WTC11 (cell line): ENCODE measurements at regions not wholly inside any gene's neighbourhood (a gene's known extent, or its start where the extent isn't known, plus 50 kb on each side); places are given as distances from the start of the nearest gene placed in this dataset.

Experiments
- ATAC-seq: fragments of 200-7000 bp; cut with Tn5 transposase; 2 replicates; pipeline ENCODE4 v1.10.0; 2021; ENCODE audit warnings: mild to moderate bottlenecking, moderate library complexity
- CTCF ChIA-PET: fragments of 300-600 bp; sonication (Branson Sonifier 250); formaldehyde crosslinking; loops from one replicate; lab custom pipeline; 2021; ENCODE audit warnings: antibody characterized with exemption; lab: Charles Lee
- POLR2A ChIA-PET: fragments of 350-600 bp; sonication (Branson Sonifier 250); formaldehyde crosslinking; loops from one replicate; lab custom pipeline; 2021; ENCODE audit warnings: antibody characterized with exemption; lab: Charles Lee
- DNase-seq: peaks from one replicate; pipeline ENCODE4 v3.0.0; 2021; ENCODE audit warnings: low spot score
- H3K27ac Mint-ChIP-seq: 2 replicates; pipeline ENCODE4 v1.8.0; 2021; ENCODE audit warnings: mixed read lengths
- H3K27me3 Mint-ChIP-seq: 2 replicates; pipeline ENCODE4 v1.8.0; 2021; ENCODE audit warnings: low read depth, mild to moderate bottlenecking, moderate library complexity, mixed read lengths
- H3K36me3 Mint-ChIP-seq: 2 replicates; pipeline ENCODE4 v1.8.0; 2021; ENCODE audit warnings: mixed read lengths
- H3K4me1 Mint-ChIP-seq: 2 replicates; pipeline ENCODE4 v1.8.0; 2022; ENCODE audit warnings: mixed read lengths
- H3K4me3 Mint-ChIP-seq: 2 replicates; pipeline ENCODE4 v1.8.0; 2021; ENCODE audit warnings: mild to moderate bottlenecking, moderate library complexity, mixed read lengths
- H3K9me3 Mint-ChIP-seq: 2 replicates; pipeline ENCODE4 v1.8.0; 2021; ENCODE audit warnings: mixed read lengths
- ARID4B ChIP-seq: sonication (generic); formaldehyde crosslinking; IDR thresholded peaks from 2 replicates; pipeline ENCODE4 v1.8.0; 2023; ENCODE audit warnings: missing genetic modification reagents, mild to moderate bottlenecking, borderline replicate concordance
- ATF1 ChIP-seq: sonication (generic); formaldehyde crosslinking; IDR thresholded peaks from 2 replicates; pipeline ENCODE4 v1.8.1; 2023; ENCODE audit warnings: mild to moderate bottlenecking, moderate library complexity, missing genetic modification reagents
- ATF3 ChIP-seq: sonication (generic); formaldehyde crosslinking; conservative IDR thresholded peaks from 2 replicates; pipeline ENCODE4 v1.8.1; 2022; ENCODE audit warnings: mild to moderate bottlenecking, missing genetic modification reagents
- CREM ChIP-seq: sonication (generic); formaldehyde crosslinking; IDR thresholded peaks from 2 replicates; pipeline ENCODE4 v1.8.1; 2022; ENCODE audit warnings: mild to moderate bottlenecking, missing genetic modification reagents, moderate library complexity
- E2F1 ChIP-seq: sonication (generic); formaldehyde crosslinking; IDR thresholded peaks from 2 replicates; pipeline ENCODE4 v1.8.0; 2022; ENCODE audit warnings: mild to moderate bottlenecking, missing genetic modification reagents
- ELF4 ChIP-seq: sonication (generic); formaldehyde crosslinking; IDR thresholded peaks from 2 replicates; pipeline ENCODE4 v1.8.1; 2022; ENCODE audit warnings: low read depth, mild to moderate bottlenecking, moderate library complexity, missing genetic modification reagents
- EMX1 ChIP-seq: fragments of 250-450 bp; sonication (Bioruptor Pico); IDR thresholded peaks from 2 replicates; pipeline ENCODE4 v1.8.0; 2021; ENCODE audit warnings: mild to moderate bottlenecking
- FOXJ3 ChIP-seq: sonication (generic); formaldehyde crosslinking; IDR thresholded peaks from 2 replicates; pipeline ENCODE4 v1.9.0; 2021; ENCODE audit warnings: missing genetic modification reagents, mild to moderate bottlenecking, borderline replicate concordance
- FOXP4 ChIP-seq: sonication (generic); formaldehyde crosslinking; IDR thresholded peaks from 2 replicates; pipeline ENCODE4 v1.8.0; 2022; ENCODE audit warnings: mild to moderate bottlenecking, missing genetic modification reagents
- GABPB1 ChIP-seq: sonication (generic); formaldehyde crosslinking; IDR thresholded peaks from 2 replicates; pipeline ENCODE4 v1.8.1; 2023; ENCODE audit warnings: mild to moderate bottlenecking, missing genetic modification reagents
- IRF2 ChIP-seq: sonication (generic); formaldehyde crosslinking; IDR thresholded peaks from 2 replicates; pipeline ENCODE4 v1.8.0; 2022; ENCODE audit warnings: low read depth, missing genetic modification reagents, borderline replicate concordance
- STAT6 ChIP-seq: sonication (generic); formaldehyde crosslinking; conservative IDR thresholded peaks from 2 replicates; pipeline ENCODE4 v1.8.1; 2023; ENCODE audit warnings: mild to moderate bottlenecking, low read depth, missing genetic modification reagents, moderate library complexity
- TP53 ChIP-seq: sonication (generic); formaldehyde crosslinking; IDR thresholded peaks from 2 replicates; pipeline ENCODE4 v1.8.1; 2023; ENCODE audit warnings: mild to moderate bottlenecking, missing genetic modification reagents
- ZNF121 ChIP-seq: sonication (generic); formaldehyde crosslinking; IDR thresholded peaks from 2 replicates; pipeline ENCODE4 v1.8.0; 2023; ENCODE audit warnings: missing genetic modification reagents
- ZNF512 ChIP-seq: sonication (generic); formaldehyde crosslinking; IDR thresholded peaks from 2 replicates; pipeline ENCODE4 v1.8.1; 2022; ENCODE audit warnings: missing genetic modification reagents, borderline replicate concordance

- ATAC-seq (no peak), DNase-seq (no peak)
- Mint-ChIP-seq H3K4me1 (peaks cover 14% of the 10 kb centered on the region), H3K4me3 (no peak overlapping the region), H3K27ac (no peak overlapping the region), H3K9me3 (peaks cover 30% of the 10 kb centered on the region), H3K36me3 (peaks cover 10% of the 10 kb centered on the region; the same call in 1 of the 2 replicates), H3K27me3 (no peaks in the 10 kb centered on the region; the same call in none of the 2 replicates)
- ChIA-PET POLR2A (no interaction called here), CTCF (interaction anchor here (1.3 kb wide), 1 partner anchor 21 kb away, joined by 3 read pairs; no protein-coding TSS in a partner anchor)
- TF ChIP-seq ZNF512 = no peak
- peak; percentile 40; the same call in 1 of the 2 replicates for TF ChIP-seq GABPB1 (CRISPR knock-in tag)
- no peak for TF ChIP-seq ATF1 (CRISPR knock-in tag)
Observed at GRCh38 chr22:47409539-47410275, 647.3 kb downstream of the TBC1D22A start.

GRCh38 chr22:47408409-47408808 lies 646.0 kb downstream of the TBC1D22A start:
- ChIA-PET POLR2A (no interaction called here), CTCF (interaction anchor here (0.9 kb wide), 1 partner anchor 51 kb away, joined by 3 read pairs; no protein-coding TSS in a partner anchor)
- Mint-ChIP-seq H3K27ac (no peak overlapping the region), H3K4me3 (no peak overlapping the region), H3K9me3 (peaks cover 26% of the 10 kb centered on the region), H3K27me3 (no peaks in the 10 kb centered on the region; the same call in none of the 2 replicates), H3K4me1 (peaks cover 14% of the 10 kb centered on the region), H3K36me3 (0 out of 2 replicates have a peak, but pooled peaks cover 7% of the 10 kb centered on the region)
- DNase-seq (peak; percentile 20), ATAC-seq (no peak)
- TF ChIP-seq TP53 (CRISPR knock-in tag) (no peak), EMX1 (no peak), STAT6 (CRISPR knock-in tag) (no peak), ELF4 (no peak), IRF2 (CRISPR knock-in tag) (no peak), FOXP4 (CRISPR knock-in tag) (no peak), ZNF121 (CRISPR knock-in tag) (no peak), GABPB1 (CRISPR knock-in tag) (no peak), FOXJ3 (CRISPR knock-in tag) (no peak)

- H3K27ac Mint-ChIP-seq = no peak overlapping the region
- H3K27me3 Mint-ChIP-seq = no peaks in the 10 kb centered on the region; the same call in none of the 2 replicates
- ATAC-seq (no peak), DNase-seq (no peak)
- 0 out of 2 replicates have a peak, but pooled peaks cover 7% of the 10 kb centered on the region for H3K36me3 Mint-ChIP-seq
- POLR2A ChIA-PET = interaction anchor here (0.7 kb wide), 1 partner anchor 171 kb away, joined by 4 read pairs; no protein-coding TSS in a partner anchor
- H3K9me3 Mint-ChIP-seq = peaks cover 18% of the 10 kb centered on the region
- no peak overlapping the region for H3K4me3 Mint-ChIP-seq
- CTCF ChIA-PET = interaction anchor here (0.9 kb wide), 1 partner anchor 52 kb away, joined by 3 read pairs; no protein-coding TSS in a partner anchor
- H3K4me1 Mint-ChIP-seq = peaks cover 14% of the 10 kb centered on the region
- TF ChIP-seq CREM = no peak
- no peak for TF ChIP-seq ARID4B (CRISPR knock-in tag)
- no peak for TF ChIP-seq E2F1 (CRISPR knock-in tag)
- TF ChIP-seq ZNF512 = no peak
- no peak for TF ChIP-seq ATF3
Observed at GRCh38 chr22:47407461-47408025, 645.1 kb downstream of the TBC1D22A start.
